ENCODE measurements at regions not wholly inside any gene's neighbourhood (a gene's known extent, or its start where the extent isn't known, plus 50 kb on each side); places are given as distances from the start of the nearest gene placed in this dataset.

DNA sequence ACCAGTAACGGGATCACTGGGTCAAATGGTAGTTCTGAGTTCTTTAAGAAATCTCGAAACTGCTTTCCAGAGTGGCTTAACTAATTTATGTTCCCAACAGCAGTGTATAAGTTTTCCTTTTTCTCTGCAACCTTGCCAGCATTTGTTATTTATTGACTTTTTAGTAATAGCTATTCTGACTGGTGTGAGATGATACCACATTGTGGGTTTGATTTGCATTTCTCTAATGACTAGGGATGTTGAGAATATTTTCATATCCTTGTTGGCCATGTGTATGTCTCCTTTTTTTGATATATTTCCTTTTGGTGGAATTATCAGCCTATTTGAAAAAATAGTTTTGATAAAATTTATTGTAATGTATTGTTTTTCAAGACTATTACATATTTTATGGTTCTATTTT is 701.2 kb upstream of the FBXO33 start:
- TF ChIP-seq, protein P1, sequence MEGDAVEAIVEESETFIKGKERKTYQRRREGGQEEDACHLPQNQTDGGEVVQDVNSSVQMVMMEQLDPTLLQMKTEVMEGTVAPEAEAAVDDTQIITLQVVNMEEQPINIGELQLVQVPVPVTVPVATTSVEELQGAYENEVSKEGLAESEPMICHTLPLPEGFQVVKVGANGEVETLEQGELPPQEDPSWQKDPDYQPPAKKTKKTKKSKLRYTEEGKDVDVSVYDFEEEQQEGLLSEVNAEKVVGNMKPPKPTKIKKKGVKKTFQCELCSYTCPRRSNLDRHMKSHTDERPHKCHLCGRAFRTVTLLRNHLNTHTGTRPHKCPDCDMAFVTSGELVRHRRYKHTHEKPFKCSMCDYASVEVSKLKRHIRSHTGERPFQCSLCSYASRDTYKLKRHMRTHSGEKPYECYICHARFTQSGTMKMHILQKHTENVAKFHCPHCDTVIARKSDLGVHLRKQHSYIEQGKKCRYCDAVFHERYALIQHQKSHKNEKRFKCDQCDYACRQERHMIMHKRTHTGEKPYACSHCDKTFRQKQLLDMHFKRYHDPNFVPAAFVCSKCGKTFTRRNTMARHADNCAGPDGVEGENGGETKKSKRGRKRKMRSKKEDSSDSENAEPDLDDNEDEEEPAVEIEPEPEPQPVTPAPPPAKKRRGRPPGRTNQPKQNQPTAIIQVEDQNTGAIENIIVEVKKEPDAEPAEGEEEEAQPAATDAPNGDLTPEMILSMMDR (IDR thresholded peaks at IDR 0.05; ENCODE audit: control insufficient read depth, extremely low read depth, insufficient read depth): no peak
- no peak for DNase-seq (ENCODE audit: low read depth)

DNA sequence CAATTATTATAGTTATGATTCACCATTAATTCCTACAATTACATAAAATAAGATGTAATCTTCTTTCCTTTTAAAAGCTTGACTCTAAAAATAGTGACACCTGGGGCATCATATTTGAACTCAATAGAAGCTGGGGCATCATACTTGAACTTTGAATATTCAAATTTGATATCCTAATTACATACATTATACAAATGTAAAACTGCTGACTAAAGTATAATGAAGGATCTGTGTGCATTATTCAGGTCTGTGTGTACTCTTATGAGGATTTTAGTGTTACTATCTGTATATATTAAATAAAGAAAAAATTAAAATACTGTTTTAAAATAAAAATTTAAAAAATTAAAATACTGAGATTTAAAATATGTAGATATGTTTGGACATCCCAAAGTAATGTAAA is 696.9 kb upstream of the FBXO33 start:
- DNase-seq (ENCODE audit: low read depth): no peak
- no peak overlapping the region for H3K4me3 ChIP-seq (ENCODE audit: low read depth, low read length)
- TF ChIP-seq, protein P1 (IDR thresholded peaks at IDR 0.05; ENCODE audit: control insufficient read depth, extremely low read depth, insufficient read depth): no peak

More for the DNA sequence above, 701.2 kb upstream of the FBXO33 start:
- no peak overlapping the region for H3K4me3 ChIP-seq (ENCODE audit: low read depth, low read length)

DNA sequence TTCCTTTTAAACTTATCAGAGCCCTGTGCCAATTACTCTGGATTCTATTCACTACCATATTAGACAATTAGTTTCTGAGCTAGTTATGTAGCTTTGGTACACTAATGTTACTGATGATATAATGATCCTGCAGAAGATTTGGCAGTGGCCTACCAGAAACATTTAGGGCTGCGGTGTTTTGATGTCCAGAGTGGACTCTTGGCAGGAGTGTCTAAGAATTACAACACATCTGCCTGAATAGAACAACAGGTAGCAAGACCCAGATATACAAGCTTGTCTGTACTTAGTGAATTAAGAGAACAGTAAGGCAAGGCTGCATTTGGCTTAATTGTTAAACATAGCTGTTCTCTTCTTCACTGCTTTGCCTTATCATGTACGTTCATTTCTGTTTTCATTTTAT is 691.6 kb upstream of the FBXO33 start:
- DNase-seq (ENCODE audit: low read depth): no peak
- TF ChIP-seq, protein P1 (IDR thresholded peaks at IDR 0.05; ENCODE audit: control insufficient read depth, extremely low read depth, insufficient read depth): no peak
- H3K4me3 ChIP-seq (ENCODE audit: low read depth, low read length): no peak overlapping the region

DNA sequence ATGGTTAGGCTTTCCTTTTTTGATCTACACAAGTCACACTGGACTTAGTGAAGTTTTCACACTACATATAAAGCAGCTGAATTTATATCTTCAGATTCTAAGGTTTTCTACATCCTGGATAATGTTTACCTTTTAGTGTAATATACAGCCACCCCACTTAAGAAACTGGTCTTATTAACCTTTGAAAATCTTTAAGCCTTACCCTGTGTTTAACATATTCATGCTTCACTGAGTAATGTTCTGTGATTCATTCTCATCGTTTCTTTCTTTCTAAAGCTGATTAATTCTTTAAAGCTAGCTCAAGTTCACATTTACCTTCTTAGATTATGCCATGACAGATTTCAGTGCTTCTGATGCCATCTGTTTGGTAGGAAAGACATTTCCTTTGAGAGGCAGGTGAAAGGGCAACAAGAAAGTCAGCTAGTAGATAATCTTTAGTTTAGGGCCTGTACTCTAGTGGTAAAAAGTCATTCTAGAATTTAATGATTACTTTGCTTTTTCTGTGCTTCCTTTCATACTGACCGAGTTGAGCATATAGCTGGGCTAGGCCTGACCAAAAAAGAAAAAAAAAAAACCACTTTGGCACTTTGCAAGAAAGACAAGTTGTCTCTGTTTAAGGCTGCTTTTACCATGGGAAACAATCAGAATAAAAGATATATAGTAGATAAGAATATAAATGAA is 690.9 kb upstream of the FBXO33 start:
- TF ChIP-seq, protein P1 (IDR thresholded peaks at IDR 0.05; ENCODE audit: control insufficient read depth, extremely low read depth, insufficient read depth): no peak
- no peak overlapping the region for H3K4me3 ChIP-seq (ENCODE audit: low read depth, low read length)
- no peak for DNase-seq (ENCODE audit: low read depth)

DNA sequence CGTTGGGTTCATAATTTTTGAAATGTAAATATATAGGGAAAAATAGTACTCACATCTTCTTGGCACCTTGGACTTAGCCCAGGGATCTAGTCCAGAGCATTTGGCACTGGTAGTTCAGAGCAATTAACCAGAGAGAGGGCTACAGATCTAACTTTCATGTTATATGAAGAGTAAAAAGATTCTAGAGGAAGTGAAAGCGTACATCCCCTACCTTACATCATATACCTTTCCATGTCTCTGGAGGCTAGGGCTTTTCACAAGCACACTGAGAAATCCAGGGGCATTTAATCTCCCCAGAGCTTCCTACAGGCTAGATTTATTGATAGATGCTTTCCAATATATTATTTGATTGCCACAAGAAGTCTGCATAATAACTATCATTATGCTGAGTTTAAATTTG is 687.5 kb upstream of the FBXO33 start:
- TF ChIP-seq, protein P1 (IDR thresholded peaks at IDR 0.05; ENCODE audit: control insufficient read depth, extremely low read depth, insufficient read depth): no peak
- DNase-seq (ENCODE audit: low read depth): no peak
- H3K4me3 ChIP-seq (ENCODE audit: low read depth, low read length): no peak overlapping the region

DNA sequence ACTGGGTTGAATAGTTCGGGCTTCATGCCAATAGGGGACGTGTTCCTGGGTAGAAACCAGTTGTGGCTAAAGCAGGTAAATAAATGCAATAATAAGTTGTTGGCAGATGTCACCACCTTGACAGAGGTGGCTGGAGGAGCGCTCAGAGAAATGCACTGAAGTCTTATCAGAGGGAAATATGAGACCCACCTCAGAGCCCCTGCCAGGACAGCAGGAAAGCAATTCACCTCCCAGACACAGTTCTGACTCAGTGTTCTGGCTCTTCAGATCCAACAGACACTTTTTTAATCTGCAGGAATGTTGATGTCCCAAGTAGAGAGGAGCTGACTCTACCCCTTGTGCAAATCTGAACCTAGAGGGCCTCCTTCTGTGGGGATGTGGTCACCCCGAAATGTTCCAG is 687.1 kb upstream of the FBXO33 start:
- no peak overlapping the region for H3K4me3 ChIP-seq (ENCODE audit: low read depth, low read length)
- no peak for DNase-seq (ENCODE audit: low read depth)
- TF ChIP-seq, protein P1 (IDR thresholded peaks at IDR 0.05; ENCODE audit: control insufficient read depth, extremely low read depth, insufficient read depth): no peak

DNA sequence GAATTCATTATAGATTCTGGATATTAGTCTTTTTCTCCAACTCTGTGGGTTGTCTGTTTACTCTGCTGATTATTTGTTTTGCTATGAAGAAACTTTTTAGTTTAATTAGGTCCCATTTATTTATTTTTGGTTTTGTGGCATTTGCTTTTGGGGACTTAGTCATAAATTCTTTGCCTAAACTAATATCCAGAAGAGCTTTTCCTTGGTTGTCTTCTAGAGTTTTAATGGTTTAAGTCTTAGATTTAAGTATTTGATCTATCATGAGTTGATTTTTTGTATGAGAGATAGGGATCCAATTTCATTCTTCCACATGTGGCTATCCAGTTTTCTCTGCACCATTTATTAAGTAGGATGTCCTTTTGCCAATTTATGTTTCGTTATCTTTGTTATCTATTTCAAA is 683.4 kb upstream of the FBXO33 start:
- H3K4me3 ChIP-seq (ENCODE audit: low read depth, low read length): no peak overlapping the region
- no peak for DNase-seq (ENCODE audit: low read depth)
- TF ChIP-seq, protein P1 (IDR thresholded peaks at IDR 0.05; ENCODE audit: control insufficient read depth, extremely low read depth, insufficient read depth): no peak

All from LNCaP clone FGC (cell line).